GM19463 (cell line): ENCODE measurements at regions not wholly inside any gene's neighbourhood (a gene's known extent, or its start where the extent isn't known, plus 50 kb on each side); places are given as distances from the start of the nearest gene placed in this dataset.

Experiments used
- ATAC-seq: cut with Tn5 transposase; IDR thresholded peaks from one replicate; pipeline ENCODE4 v1.9.1; 2021; ENCODE audit warnings: mild to moderate bottlenecking, moderate library complexity; ENCODE audit not compliant: unreplicated experiment

DNA sequence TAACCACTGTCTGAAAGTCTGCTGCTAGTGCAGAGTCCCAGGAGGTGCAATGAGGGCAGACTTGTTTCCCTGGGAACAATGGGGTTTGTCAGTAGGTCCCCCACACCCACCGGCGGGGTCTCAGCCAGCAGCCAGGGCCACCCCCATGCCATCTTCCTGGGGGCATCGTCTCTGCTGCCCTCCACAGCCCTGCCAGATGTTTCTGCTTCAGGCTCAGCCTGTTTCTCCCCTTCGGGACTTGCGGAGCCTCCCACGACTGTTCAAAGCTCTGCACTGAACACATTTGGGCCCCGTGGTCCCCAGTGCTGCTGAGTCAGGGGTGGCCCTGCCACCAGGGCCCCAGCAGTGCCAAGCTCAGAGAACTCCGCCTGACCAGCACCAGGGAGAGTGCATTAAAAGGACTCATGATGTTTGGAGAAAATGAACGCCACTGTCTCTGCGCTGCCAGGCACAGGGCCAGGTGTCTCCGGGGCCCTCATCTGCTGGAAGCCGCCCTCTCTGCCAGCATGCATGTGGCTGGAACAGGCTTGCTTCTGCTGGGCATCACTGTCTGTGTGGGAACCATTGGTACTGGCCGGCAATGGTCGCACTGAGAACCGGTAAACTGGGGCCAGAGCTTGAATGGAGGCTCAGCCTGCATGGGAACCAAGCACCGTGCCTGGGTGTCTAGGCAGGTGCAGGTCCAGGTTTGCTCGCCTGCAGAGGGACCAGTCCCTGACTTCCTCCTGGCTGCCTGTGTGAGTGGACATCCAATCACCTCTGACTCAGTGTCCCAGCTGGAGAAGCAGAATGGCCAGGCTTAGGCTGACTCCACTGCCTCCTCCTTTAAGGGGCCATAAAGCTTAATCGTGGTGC is 345.1 kb downstream of the GLRX3 start:
- no peak for ATAC-seq

DNA sequence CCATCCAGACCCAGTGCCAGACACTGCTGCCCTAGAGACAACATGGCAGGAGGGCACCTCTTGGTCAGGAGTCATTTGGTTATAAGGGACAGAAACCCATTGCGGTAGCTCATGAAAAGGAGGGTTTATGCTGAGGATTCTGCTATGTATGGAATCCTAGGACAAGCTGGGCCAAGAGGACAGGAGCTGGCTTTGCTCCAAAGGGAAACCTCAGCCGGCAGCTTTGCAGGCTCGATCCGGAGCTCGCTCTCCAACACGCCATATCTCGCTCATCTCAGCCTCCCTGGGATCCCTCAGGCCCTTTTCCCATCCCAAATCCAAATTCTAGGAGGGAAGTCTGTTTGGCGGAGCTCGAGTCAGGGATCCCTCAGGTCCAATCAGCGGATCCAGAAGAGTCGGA is 345.7 kb downstream of the GLRX3 start:
- ATAC-seq: no peak

DNA sequence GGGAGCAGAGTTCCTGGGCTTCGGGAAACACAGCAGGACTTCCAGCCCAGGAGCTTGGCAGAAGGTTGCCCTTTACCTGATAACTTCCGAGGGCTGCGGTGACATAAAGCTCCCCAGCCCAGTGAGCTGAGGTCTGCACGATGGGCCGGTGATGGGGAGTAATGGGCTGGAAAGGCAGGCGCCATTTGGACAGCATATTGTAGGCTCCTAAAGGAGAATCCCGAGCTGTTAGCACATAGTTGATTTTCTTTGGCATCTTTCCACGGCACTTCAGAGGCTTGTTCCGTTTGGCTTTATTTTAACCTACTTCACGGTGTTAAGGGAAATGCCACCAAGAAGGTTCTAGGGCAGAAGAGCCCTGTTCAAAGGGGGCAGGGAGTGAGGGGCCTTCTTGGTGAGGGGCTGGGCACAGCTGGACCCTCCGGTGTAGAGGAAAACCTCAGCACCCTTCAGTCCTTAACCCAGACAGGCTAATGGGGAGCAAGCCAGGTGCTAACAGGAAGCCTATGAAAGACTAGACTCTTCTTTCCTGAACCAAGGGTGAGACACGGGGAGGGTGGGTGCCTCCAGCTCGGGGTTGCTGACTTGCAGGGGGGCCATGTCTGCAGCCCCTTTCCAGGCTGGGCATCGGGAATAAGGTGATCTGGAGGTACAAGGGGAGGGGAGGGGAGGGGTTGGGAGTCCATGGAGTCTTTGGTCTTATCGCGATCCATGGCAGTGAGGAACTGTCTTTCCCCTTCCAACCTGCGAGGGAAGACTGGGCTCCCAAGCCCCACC is 347.7 kb downstream of the GLRX3 start:
- no peak for ATAC-seq

DNA sequence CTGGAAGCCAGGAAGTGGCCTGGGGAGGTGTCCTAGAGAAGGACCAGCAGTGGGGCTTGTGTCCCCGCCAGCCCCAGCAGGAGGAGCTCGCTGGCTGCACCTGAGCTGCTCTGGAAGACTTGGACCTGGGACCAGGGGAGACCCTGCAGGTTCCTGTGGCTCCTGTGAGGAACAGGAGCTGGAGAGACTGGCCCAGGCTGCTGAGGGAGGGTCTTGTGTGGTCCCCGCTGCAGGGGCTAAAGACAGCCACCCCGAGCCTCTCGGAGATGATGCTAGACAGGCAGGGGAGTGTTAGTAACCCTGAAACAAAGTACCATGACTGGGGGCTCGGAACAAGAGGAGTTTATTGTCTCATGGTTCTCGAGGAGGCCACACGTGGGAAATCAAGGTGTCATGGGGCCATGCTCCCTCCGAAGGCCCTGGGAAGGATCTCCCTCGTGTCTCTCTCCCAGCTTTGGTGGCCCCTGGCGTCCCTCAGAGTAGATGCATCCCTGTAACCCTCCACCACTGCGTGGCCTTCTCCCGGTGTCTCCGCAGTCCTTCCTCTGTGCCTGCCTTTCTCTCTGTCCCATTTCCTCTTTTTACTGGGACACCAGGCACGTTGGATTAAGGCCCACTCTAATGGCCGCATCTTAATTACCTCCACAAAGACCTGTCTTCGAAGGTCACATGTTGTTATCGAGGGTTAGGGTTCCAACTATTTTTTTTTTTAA is 348.4 kb downstream of the GLRX3 start:
- no peak for ATAC-seq

DNA sequence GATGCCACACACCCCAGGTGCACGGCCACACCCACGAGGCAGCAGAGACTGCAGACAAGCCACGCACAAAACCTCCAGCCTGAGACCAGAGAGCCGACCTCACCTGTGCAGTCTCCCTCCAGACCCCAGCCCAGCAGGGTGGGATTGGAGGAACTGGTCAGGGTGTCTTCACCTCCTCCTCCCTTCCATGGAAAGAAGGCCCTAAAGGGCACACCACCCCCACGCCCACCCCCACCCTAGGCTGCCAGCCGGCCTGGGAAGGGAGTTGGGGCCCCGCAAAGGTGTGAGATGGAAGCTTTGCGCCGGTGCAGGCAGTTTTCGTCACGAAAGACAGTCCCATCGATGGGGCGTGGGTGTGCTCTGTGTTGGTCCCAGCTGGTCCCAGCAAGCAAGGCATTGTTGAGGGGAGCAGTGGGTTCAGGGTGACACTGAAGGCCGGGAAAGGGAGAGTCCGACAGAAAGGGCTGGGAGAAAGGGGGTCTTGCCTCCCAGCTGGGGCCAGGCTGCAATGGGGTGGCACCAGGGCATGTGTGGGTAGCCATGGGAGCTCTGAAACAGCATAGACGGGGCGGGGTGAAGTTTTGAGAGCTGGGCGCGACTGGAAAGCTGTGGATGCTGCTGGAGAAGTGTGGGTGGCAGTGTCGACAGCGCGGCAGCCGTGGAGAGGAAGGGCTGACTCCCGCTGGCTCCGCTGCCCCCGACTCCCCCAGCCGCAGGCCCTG is 349.2 kb downstream of the GLRX3 start:
- no peak for ATAC-seq

DNA sequence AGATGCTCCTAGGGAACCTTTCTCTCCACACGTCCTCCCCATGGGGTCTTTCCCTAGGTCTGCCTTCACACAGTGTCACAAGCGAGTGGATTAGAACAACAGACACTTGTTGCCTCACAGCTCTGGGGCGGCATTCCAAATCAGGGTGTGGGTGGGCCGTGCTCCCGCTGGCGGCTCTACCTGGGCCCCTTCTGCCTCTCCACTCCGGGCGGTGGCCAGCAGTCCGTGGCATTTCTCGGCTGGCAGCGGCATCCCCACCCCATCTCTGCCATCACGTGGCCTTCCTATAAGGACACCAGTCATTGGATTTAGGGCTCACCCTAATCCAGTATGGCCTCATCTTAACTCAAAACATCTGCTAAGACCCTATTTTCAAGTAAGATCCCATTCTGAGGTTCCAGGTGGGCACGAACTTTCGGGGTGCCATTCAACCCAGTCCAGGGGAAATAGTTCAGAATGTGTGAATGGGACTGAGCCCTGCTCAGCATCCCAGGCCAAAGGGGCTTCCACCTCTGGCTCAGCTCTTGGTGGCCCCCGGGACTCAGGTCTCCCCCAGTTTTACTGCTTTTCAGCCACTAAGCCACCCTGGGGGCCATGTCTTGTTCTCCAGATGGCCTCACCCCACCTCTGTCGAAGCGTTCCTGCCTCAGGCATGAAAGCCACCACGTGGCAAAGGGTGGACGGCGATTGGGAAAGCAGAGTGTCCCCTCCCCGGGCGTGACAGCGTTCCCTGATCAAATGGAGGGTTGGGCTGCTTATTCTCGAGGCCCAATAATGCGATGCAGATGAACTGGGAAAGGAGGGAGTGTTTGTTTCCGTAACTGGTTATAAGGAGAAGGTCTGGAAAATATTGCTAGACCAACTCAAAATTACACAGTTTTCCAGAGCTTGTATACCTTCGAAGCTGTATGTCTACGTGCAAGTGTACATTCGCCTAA is 350.0 kb downstream of the GLRX3 start:
- ATAC-seq: no peak

DNA sequence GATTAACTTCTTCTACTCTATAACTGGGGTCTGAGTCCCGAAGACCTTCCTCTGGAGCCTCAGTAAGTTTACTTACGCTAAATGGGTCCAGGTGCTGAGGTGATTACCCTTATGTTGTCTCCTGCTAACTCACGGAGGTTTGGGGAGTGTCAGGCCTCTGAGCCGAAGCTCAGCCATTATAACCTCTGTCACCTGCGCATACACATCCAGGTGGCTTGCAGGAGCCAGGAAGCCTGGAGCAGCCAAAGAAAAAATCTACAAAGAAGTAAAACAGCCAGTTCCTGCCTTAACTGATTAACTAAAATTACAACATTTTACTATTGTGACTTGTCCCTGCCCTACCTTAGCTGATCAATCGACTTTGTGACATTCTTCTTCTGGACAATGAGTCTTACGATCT is 350.7 kb downstream of the GLRX3 start:
- no peak for ATAC-seq

DNA sequence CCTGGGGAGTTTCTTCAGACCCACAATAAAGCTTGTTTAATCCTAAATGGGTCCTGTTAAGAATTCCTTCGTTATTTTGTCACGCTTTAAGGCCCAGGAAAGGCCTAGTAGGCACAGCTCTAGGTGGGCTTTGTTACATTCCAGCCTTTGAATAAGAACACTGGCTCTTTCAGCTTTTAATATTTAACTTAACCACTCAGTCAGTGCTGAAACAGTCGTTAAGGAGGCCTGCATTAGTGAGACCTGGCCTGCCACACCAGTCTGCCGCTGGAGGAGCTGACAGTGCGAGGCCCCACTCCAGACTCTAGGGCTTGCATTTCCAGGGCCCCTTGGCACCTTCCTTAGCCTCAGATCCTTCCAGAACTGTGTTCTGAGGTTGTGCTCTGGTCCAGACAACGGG is 351.4 kb downstream of the GLRX3 start:
- no peak for ATAC-seq

DNA sequence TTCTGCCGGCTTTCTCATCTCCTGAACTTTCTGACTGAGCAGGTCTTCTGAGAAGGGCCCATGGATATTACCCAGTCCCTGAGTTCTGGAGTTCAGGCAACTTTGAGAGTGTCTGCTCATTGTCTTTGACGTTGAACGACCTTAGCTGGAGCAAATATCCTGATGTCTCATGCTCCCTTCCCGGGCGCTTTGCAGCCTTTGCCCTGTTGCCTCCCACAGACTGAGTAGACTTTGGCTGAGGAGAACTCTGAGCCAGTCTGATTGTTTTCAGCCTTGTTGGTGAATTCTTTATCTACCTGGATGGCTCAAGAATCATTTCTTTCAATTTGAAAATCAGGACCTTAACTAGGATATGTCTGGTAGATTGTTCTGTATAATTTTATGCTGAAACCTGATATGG is 353.7 kb downstream of the GLRX3 start:
- ATAC-seq: no peak

DNA sequence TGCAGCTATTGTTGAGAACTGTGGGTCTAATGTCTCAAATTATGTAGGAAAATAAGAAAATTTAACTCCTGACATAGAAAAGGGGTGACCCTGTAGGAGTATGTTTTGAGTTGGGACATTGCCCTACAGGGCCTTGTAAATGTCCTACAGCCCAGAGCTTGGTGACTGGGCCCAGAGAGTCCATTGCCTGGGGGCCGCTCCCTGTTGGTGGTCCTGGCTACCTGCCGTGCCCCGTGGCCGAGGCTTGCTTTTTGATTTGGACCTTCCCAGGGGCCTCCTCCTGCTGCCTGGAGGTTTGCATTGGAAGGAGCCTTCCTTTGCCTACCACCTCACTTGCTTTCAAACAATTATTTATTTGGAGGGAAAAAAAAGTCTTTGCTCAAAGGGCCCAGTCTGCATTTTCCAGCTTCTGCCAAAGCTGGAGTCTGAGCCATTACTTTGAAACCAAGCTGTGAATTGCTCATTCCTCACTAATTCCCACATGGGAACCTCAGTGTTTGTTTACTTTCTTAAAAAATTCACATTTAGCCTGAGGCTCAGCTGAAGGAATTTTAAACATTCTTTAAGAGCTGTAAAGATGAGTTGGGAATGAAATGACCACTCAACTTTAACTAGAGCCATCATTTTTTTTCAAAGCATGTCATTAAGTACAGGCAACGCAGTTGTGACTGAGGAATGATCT is 355.0 kb downstream of the GLRX3 start:
- ATAC-seq: no peak

DNA sequence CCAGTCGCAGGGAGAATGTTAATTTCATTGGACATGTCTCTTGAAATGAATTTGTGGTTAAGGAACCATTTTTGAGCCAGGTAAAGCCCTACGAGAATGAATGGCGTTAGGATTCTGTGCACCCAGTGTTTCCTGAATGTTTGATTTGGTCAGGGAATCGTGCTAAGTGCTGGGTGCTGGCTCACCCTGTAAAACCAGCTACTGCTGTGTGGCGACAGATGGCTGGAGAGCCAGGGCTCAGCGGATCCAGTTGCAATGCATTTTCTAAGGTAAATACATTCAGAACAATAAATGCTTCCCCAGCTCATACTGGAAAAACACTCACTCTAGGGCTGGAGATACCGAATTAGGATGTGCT is 355.5 kb downstream of the GLRX3 start:
- ATAC-seq: no peak

DNA sequence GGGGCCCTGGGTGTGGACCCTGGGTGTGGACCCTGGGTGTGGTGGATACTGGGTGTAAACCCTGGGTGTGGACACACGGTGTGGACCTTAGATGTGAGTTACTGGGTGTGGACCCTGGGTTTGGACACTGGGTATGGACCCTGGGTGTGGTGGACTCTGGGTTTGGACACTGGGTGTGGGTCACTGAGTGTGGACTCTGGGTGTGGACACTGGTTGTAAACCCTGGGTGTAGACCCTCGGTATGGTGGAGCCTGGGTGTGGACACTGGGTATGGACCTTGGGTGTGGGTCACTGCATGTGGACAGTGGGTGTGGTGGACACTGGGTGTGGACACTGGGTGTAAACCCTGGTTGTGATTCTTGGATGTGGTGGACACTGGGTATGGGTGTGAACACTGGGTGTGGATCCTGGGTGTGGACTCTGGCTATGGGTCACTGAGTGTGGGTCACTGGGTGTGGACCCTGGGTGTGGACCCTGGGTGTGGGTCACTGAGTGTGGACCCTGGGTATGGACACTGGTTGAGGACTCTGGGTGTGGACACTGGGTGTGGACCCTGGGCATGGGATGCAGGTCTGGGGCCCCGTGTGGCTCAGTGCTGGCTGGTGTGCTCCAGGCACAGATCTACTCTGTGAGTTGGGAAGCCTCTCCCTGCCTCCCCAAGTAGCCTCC is 356.2 kb downstream of the GLRX3 start:
- ATAC-seq: no peak

DNA sequence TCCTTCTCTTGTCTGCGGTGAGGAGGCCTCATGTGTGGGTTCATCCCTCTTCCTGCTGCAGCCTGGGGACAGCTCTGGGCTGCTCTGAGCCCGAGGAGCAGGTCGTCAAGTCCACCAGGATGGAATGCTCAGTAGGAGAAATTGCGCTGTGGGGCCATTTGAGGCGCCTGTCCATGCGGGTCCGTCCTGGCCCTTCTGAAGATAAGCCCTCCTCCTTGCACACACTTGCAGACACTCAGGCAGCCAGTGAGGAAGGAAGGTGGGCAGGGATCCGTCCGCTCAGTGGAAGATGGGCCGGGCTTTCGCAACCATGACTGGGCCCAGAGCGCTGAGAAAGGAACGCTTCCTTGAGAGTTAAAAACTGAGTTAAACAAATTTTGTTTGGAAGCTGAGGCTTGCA is 356.8 kb downstream of the GLRX3 start:
- ATAC-seq: no peak

DNA sequence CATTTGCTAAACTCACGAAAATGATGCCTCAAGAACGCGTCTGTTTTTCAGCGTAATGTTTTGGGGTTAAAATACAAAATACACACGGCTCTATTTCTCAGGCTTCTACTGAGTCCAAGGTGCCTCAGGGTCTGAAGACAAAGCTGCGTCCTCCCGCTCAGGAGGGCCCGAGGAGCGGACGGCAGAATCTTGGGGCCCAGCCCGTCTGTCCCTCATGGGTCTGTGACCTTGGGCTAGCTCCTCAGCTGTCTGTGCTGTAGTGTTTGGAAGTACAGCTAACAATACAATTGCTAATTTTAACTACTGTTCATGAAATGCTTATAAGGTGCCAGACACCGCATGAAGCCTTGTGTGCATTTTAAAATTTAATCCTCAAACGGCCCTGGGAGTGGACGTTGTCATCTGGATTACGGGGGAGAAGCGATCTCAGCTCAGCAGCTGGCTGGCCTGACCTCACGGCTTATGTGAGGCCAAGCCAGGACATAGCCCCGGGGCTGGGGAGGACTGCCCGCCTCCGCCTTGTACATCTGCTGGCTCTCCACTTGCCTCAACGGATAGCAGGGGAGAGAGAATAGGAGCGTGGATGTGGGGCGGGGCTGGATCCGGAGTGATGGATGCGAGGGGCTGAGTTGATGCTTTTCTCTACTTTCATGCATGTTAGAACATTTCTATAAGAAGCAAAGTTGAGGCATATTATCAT is 357.4 kb downstream of the GLRX3 start:
- no peak for ATAC-seq

DNA sequence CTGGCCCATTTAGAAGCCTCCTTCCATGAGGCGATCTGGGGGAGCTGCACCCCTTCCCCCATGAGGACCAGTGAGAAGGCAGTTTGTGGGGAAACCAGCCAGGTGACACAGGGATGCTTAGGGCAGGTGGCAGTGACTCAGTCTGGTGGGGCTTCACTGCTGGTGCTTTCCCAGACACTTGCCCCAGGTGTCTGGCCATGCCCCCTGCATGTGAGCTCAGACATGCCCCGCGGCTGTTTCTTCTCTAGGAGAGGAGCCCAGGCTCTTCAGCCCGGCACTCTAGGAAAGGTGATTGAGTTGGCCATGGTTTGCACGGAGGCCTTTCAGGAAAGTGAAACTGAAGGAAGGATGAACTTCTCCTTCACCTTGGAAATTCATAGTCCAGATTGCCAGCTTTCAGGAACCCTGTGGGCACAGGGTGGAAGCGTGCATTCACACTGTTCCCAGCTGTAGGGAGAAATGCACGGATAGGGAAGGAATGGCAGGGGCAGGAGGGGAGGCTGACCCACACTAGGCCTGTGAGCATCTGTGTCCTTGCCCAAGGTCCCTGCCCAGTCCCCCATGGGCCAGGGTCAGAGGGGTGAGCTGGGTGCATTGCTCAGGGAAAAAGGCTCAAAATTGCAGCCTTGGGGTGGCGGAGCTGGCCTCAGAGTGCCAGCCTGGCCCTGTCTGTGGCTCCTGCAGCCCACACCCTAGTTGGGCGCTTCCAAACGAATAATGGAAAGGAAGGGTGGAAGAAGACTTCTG is 359.1 kb downstream of the GLRX3 start:
- ATAC-seq: no peak

DNA sequence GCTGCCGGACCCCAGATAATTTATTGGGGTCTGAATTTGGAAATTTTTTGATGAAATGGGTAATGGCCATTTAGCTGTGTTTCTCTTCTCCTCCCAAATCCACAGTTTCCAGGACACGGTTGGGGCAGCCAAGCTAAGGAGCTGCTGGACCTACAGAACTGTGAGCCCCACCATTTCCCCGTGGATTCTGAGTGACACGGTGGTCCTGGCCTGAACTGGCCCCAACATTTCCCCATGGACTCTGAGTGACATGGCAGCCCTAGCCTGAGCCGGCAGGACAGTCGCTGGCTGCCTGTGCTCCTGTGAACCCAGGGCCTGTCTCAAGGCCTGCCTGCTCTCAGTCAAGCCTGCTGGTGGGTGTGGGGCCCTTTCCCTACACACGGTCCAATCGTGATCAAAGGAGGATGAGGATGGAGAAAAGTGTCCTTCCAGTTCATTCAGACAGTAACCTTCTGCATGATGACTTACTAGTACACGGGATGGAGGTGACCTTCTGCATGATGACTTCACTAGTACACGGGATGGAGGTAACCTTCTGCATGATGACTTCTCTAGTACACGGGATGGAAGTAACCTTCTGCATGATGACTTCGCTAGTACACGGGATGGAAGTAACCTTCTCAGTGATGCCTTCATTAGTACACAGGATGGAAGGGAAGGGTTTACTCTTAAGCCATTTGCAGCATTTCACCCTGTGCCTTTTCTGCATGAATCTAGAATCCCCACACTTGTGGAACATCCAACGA is 359.9 kb downstream of the GLRX3 start:
- ATAC-seq: no peak
